Right hindlimb (tissue), 1 donor: ENCODE measurements at regions not wholly inside any gene's neighbourhood (a gene's known extent, or its start where the extent isn't known, plus 50 kb on each side); places are given as distances from the start of the nearest gene placed in this dataset.

Experiments
- DNase-seq: peaks from one replicate; pipeline ENCODE4 v3.0.0-alpha.2; 2018

DNA sequence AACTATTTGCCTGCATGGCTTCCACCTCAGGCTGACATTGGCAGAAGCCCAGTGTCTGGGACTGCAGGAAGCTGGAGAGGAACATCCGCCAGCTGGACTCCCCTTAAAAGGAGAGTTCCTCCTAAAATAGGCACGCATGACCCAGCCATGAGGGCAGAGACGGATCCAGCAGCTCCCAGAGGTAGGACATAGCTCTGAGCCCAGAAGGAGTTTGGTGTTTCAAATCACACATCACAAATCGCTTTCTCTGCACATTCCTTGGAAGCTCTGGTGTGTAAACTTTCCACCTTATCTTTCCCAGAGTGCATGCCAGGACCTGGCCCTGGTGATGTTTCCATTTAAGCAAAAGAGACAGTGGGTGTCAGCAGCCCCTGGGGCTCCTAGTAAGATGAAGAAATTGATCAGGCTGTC, 231.1 kb upstream of the CDH5 start:
- no peak for DNase-seq

DNA sequence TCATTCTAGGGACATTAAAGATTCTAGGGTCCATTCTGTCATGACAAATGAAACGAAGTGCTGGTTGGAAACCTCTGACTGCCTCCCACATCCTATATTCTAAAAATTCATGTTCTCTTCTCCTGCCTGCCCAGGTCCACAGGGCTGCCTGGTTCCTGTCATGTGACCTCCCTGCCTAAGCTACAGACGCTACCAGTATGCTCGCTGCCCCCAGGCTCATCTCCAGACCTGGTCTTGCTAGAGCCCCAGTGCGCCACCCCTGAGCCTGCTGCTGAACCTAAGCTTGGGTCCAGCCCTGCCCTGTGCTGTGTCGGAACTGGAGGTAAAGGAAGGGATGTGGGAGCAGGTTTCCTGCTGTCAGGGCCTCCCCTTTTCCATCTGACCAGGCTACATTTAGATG, 231.6 kb upstream of the CDH5 start:
- no peak for DNase-seq

DNA sequence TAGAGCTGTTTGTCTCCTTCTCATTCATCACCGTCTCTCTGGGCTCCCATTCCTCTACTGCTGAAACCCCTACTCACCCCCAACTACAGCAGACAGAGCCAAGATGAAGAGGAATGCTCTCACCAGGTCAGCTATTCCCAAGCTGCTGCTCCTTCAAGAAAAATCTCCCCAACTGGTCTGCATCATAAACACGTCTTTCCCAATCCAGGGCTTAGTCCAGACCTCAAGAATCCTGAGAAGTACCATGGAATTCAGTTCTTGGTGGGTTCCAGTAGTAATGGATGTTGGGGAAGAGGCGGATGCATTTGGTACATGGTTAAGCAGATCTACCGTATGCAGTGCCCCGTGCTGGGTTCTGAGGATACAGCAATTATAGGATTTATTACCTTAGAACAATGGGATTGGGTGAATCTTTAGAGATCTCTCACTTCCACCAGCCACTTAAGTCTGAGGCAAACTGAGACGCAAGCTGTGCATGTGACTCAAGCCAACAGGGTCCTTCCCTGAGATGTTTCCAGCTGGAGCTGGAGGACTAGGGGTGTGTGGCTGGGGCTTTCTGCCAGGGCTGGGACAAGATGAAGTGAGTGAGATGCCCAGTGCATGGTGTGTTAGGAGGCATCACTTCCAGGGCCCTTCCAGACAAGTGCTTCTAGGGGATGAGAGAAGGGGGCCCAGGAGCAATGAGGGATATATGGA, 232.7 kb upstream of the CDH5 start:
- DNase-seq = no peak

DNA sequence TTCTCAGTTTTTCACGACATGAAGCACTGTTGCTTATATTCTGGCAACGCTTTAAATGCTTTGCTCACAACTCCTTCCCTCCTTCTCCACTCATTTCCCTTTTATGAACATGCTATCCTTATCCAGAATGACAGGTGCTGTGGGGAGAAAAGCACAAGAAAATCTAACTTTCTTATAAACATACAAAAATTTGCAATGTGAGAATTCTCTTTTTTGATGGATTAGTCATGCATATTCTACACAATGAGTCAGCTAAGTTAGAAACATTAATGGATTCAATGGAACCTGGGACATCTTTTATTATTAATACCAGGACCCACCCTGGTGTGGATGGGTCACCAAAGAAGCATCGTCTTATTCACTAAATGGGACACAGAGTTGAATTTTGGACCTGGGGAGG, 234.6 kb upstream of the CDH5 start:
- no peak for DNase-seq

DNA sequence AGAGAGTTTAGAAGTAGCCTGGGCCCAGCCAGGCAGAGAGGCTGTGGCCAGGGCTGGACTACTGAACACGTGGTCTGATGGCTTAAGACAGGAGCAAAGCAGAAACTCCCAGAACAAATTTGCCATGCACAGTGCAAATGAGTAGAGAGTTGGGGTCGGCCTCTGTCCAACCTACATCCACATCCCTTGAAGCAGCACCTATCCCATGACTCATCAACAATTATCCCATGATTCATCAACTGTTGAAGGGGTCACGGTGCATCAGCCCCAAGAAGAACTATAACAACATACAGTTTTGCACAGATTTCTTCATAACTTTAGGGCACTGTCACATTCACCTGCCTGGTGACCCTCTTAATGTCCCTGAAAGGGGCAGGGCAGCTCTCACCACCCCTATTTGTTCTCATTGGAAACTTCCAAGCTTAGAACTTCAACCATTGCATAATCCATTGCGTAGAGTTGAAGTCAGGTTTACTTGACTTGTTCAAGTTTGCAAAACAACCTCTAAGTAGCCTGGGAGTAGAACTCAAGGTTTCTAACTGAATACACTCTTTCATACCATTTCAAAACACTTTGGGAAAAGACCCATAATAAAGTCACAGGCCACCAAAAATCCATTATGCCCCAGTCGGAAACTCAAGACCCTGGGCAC, 235.2 kb upstream of the CDH5 start:
- DNase-seq = no peak

DNA sequence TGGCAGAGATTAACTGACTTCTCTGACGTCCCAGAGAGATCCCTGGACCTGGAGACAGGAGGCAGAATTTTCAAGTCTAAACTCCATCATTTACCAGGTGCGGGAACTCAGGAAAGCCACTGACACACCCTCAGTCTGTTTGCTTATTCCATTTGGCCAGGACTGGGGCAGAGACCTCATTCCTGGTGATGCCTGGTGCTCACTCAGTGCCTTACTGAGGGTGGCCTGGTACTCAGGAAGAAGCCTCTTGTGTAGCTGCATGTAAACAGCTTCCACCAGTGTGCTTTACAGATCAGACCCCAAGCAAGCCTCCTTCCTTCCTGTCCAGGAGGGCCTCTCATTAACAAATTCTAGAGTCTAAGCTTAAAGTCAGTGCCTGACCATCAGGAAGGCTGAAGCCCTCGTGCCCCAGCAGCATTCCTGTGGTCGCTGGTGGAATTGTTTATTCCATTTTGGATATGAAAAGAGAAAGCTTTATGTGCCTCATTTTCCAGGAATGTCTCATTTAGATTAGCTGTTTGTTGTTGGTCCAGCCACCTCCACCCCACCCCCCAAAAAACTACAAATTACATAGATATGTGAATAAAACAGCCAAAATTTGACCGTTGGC, 236.1 kb upstream of the CDH5 start:
- no peak for DNase-seq

DNA sequence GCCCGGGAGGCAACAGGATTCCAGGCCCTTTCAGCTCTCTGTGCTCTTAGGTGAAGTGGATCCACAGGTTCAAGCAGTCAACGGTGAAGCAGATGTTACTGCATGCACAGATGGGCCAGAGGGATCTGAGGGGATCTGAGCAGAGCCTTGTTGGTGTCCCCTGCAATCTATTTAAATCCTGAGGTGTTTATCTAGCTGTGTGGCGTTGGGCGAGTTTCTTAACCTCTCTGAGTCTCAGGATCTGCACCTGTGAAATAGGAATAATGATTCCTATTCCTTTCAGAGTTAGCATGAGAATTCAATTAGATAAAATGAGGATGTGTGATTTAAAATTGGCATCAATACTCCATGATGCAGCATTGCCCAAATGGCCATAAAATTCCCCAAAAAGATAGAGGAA, 237.3 kb upstream of the CDH5 start:
- no peak for DNase-seq

DNA sequence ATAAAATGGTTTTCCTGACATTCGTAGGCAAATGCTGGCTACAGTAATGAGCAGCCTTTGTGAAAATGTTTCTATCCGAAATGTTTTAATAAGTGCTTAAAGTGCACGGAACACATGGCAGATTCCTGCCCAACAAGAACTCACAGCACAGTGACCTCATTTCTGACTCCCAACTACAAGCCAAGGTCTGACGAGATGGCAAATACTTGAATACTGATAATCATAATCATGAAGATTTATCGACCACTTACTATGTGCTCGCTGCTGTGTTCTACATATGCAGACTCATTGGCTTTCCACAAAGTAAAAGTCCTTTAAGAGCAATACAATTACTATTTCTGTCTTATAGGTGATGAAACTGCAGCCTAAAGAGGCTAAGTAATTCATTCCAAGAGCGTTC, 238.1 kb upstream of the CDH5 start:
- DNase-seq = no peak

DNA sequence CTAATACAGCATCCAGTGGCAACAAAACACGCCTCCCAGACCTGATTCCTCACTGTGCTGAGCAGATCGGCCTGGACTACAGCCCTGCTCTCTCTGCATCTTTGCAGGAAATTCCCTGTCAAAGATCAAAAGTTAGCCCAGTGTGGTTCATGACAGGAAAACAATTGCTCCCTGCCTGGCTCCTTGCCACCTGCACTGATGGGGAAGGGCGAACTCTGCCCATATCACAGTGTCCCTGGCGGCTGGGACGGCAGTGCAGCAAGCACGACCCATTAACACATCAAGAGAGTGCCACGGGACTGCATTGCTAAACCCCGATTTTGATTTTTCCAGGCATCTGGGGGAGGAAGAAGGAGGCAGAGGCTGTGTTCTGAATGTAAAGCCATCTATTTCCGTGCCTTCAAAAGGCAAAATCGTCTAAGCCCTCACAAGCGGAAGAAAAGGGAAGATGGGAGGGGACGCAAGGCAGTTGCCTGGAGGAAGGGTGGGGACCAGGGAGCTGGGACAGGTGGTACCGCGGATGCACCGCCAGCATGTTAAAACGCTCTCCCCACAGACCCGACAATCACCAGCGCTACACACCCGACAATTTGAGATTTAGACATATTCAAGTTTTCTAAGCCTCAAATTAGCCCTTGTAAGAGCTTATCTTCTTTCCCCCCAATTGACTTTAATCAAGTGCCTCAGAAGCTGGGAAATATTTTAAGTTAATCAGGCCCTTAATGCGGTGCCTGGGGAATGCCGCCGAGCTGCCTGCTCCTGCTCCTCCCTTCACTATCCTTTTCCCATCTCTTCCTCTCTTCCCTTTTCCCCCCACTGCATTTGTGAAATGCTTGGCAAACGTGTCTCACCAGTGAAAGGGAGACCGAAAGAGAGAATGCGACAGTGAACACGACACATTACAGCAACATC, 238.8 kb upstream of the CDH5 start:
- peak; percentile 40 for DNase-seq

DNA sequence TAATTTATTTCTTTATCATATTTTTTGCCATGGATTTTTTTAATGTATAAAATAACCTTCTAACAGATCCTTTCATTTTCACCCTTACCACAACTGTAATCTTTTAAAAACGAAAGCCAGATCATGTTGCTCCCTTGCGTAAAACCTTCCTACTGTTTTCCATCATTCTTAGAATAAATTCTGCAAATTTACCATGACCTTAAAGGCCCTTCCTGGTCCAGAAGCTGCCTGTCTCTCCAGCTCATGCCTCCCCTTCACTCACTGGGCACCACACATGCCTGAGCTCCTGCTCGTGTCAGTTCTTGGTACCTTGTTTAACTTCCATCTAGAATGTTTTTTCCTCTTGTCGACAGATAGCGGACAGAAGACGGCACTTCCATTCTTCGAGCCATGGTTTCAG, 245.0 kb upstream of the CDH5 start:
- no peak for DNase-seq

DNA sequence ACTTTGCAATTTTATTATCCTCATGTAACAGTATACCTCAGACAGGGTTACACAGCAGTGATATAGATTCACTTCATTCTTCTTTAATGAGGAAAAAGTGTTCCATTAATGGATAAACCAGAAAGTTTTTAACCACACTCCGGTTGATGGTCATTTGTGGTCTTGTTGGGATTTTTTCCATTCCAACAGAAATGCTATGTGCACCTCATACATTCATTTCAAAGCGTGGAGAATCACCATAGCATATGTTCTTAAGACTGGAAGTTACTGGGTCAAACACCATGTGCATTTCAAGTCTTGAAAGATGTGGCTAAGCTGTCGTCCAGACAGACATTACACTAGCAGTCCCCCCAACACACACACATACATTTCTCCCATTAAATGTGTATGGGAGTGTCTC, 245.8 kb upstream of the CDH5 start:
- DNase-seq = no peak

DNA sequence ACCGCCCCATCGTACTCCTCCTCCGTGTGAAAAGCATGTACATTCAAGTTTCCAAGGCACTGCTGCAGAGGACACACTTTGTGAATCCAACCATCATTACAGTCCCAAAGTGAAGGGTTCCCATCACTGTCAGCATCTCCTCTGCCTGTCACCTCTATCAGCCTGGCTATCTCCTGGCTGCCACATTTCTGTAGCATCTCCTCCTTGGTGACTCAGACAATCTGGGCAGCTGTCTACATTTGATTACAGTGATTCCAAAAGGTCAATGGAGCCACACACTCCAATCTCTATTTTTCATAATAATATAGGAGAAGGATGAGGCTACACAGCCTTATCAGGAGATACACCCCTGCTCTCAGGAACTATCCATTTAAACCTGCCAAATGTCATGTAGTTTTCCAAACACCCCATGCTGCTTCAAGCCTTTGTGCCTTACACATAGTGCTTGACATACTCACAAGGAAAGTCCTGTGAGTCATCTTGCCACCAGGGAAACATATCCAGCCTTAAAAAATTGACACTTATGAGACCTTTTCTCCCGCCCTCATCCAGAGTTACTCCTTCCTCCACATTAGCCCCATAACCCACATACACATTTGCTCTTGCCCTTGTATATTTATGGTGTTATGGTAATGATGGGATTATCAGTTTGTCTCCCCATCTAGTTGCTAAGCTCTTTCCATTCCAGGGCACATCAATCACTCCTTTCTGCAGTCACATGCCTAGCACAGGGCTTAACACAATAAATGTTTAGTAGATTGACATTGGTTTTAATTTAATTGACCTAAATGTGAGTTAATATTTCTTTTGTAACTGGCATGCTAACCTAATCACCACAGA, 250.1 kb upstream of the CDH5 start:
- no peak for DNase-seq

DNA sequence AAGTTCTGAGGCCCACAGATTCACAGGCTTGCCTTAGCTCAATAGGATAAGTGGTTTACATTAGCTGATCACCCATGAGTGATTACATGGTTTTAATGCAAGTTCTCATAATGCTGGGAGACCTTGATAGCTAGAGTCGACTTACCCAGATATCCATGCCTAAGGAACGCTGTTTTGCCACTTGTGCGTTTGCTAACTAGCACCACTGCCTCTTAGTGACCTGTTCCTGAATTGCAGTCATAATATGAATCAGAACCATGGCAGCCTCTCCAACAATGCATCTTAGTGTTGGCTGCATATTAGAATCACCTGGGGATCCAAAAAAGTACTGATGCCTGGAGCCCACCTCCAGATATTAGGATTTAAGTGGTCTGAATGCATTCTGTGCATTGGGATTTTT, 251.1 kb upstream of the CDH5 start:
- no peak for DNase-seq

DNA sequence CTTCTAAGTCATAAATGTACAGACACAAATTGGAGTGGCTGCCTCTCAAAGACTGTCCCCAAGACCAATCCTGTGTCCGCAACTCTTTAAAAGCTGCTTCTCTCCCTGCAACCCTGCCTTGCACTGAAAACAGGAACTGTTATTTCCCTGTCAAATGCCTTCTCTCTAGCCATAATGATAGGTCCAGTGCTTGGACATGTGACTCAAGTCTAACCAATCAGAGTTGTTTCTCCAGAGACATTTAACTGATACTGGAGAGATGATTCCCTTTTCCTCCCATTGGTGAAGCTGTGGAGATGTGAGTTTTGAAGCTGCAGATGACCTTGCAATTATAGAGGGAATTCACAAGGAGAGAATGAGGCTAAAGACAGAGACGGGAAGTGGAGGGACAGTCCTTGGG, 253.3 kb upstream of the CDH5 start:
- DNase-seq = no peak

DNA sequence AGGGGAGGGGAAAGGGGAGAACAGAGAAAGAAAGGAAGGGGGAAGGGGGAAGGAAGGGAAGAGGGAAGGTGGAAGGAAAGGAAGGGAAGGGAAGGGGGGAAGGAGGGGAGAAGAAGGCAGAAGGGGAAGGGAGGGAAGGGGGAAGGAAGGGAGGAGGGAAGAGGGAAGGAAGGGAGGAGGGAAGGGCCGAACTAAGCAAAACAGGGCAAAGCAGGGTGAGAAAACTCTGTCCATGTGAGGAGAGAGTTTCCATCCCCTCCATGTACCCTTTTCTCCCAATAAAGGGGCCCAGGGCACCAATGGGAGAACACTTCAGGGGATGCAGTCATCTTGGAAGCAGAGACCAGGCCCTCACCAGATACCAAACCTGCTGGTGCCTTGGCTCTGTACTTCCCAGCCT, 256.8 kb upstream of the CDH5 start:
- DNase-seq = no peak

DNA sequence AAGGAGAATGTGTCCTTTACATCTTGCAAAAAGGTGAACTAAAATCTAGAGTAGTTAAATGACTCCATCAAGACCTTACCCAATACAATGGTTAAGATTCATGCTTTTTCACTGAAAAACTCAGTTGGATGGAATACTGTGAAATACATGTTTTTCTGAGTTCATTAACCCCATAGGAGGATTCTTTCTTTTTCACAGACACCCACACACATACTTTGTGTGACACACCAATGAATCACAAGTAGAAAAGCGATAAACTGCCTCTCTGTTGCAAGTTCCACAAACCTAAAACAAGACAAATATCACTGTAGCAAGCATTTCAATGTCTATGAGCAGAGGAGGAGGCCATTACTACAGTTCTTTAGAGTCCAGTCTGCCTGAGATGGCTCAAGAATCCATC, 258.8 kb upstream of the CDH5 start:
- no peak for DNase-seq

DNA sequence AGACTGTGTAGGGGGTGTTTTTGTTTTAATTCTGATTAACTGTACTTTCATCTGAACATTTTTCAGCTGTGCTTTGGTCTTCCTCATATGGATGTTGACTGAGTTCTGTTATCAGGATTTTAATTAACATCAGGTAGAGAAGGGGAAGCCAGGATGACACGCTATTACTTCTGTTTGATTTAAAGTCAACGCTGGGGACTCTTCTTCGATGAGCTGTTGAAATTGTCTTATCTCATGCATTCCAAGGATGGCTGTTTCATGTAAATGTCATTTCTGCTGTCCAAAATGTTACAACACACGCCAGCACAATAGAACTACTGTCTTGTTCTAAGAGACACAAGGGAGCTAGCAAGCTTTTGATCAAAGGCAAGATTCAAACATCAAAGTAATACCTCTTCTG, 263.3 kb upstream of the CDH5 start:
- DNase-seq = no peak

DNA sequence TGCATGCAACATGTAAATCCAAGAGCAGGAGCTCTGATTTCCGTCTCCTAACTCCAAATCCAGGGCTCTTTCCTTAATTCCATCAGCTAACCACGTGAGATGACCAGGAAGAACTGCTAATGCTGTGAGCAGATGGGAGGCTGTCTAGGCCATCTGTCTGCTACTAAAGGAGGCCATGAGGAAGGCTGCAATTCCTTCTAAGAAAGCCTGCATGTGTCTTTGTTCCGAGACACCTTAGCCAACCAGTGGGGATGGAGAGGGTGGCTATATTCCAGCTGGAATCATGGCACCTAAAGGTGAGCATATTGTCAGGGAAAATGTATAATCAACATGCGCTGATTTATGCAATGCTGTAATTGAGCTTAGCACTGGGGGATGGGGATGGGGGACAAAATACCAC, 267.2 kb upstream of the CDH5 start:
- DNase-seq = no peak

DNA sequence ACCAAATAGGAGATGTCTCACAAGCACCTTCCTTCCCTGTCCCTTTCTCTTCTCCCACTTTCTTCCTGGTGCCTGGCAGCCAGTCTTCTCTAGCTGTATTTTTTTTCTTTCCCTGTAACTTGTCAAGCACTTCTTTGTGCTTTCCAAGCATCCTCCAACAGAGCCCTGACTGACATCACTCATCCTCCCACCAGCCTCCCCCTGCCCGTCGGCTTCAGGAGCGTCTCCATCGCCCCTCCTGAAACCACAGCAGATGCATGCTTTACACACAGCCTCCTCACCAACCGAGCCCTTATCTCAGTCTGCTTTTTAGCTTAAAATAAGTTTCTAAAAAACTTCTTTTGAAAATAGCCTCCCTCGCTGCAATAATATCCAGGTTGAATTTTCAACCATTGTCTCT, 268.7 kb upstream of the CDH5 start:
- no peak for DNase-seq

DNA sequence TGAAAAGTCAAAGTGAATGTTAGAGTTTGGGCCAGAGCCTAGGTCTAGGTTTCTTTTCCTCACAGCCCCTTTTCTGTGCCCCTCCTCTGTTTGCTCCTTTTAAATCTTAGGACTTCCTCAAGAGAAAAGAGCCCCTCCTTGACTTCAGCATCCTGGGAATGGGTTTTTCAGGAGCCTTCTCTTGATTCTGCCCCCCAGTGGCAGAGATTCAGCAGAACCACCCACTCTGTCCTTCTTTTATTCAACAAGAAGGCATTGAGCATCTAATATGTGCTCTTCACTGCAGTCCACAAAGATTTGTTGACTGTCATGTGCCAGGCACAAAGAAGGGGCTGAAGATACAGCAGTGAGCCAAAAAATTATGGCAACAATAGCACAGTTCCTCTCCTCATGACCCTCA, 270.8 kb upstream of the CDH5 start:
- DNase-seq = no peak

DNA sequence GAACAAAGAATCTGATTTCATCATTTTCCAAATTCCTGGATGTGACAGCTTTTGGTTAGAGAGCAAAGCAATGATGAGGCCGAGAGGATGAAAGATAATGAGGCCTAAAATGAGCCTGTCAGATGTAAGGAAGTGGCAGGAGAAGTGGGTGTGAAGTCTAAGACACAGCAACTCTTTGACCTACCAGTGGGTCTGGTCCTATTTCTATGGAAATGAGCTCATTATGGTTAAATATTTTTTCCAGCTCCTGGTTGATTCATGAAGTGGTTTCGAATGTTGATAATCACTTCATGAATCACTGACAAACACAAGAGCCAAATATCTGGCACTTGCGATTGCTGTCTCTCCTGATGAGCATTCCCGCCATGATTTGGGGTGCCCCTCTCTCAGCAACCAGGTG, 273.3 kb upstream of the CDH5 start:
- no peak for DNase-seq

DNA sequence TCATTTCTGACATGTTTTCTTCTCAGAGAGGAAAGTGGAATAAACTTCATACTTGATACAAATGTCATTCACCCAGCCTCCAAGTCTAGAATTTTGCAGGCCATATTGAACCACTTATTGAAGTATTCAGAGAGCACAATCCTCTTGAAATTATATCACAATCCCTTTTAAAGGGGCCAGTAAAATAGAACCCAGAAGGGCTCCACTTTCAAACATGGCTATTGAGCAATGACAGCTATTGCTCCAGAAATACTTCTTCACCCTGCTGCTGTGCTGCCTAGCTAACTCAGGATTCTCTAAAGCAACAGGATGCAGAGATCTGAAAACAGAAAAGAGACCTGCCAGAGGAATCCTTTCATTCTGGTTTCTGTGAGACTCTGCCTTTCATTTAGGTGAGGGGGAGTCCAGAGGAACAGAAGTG, 275.0 kb upstream of the CDH5 start:
- DNase-seq = no peak

DNA sequence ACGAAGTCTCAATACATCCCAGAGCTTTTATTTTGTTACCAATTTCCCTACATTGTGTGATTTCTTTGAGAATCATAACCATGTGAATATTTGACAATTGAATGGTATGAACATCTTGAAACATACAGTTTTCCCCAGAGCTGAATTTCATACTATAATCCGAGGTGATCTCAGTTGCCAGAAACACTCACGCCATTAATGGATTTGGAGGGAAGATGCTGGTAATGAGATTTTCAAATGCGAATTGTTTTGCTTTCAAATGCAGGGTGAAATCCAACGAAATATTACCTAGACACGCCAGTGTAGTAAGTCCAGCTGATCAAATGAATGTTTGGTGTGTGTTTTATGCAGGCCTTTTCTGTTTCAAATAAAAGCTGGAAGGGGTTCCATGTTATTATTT, 277.8 kb upstream of the CDH5 start:
- DNase-seq = no peak
